Omental fat pad (tissue), 3 donors: ENCODE measurements at regions not wholly inside any gene's neighbourhood (a gene's known extent, or its start where the extent isn't known, plus 50 kb on each side); places are given as distances from the start of the nearest gene placed in this dataset.

Experiments used
- ATAC-seq: fragments of 150-250 bp; one replicate; pipeline ENCODE4 v1.9.1; 2016; ENCODE audit warnings: mild to moderate bottlenecking, moderate library complexity; ENCODE audit not compliant: low FRiP score
- DNase-seq: peaks from one replicate; pipeline ENCODE4 v3.0.0-alpha.2; 2019; ENCODE audit warnings: low spot score
- TF ChIP-seq, protein P1 (sequence below), 3 donors: fragments of 450-650 bp; IDR thresholded peaks; one replicate each; pipeline ENCODE4 v1.5.1; 2016 to 2017; ENCODE audit warnings: antibody characterized with exemption in 3 of 3, mild to moderate bottlenecking in 3 of 3, moderate library complexity in 2 of 3

DNA sequence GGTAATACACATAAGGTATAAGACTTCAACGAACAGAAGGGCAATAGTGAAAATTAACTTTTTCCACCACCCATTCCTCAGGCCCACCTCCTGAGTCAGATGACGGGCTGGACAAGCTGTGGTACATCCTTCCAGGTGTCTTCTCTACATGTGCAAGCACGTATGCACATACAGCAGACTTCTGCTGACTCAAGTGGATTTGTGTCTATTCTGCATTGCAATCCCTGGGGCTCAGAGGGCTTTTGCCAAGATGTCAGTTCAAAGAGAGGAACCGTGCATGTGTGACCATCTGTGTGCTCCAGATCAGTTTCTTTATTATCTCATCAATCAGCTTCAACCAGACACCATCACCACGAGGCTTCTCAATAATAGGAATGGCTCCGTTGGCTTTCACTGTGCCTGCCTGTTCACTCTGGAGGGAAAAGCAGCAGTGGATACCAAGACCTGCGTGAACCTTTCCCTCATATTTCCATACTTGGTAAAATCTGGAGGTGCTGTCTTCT, 288.4 kb downstream of the MTRR start:
- TF ChIP-seq, protein P1, sequence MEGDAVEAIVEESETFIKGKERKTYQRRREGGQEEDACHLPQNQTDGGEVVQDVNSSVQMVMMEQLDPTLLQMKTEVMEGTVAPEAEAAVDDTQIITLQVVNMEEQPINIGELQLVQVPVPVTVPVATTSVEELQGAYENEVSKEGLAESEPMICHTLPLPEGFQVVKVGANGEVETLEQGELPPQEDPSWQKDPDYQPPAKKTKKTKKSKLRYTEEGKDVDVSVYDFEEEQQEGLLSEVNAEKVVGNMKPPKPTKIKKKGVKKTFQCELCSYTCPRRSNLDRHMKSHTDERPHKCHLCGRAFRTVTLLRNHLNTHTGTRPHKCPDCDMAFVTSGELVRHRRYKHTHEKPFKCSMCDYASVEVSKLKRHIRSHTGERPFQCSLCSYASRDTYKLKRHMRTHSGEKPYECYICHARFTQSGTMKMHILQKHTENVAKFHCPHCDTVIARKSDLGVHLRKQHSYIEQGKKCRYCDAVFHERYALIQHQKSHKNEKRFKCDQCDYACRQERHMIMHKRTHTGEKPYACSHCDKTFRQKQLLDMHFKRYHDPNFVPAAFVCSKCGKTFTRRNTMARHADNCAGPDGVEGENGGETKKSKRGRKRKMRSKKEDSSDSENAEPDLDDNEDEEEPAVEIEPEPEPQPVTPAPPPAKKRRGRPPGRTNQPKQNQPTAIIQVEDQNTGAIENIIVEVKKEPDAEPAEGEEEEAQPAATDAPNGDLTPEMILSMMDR (IDR thresholded peaks at IDR 0.05) = no peak
- no peak for DNase-seq
- no peak for ATAC-seq

DNA sequence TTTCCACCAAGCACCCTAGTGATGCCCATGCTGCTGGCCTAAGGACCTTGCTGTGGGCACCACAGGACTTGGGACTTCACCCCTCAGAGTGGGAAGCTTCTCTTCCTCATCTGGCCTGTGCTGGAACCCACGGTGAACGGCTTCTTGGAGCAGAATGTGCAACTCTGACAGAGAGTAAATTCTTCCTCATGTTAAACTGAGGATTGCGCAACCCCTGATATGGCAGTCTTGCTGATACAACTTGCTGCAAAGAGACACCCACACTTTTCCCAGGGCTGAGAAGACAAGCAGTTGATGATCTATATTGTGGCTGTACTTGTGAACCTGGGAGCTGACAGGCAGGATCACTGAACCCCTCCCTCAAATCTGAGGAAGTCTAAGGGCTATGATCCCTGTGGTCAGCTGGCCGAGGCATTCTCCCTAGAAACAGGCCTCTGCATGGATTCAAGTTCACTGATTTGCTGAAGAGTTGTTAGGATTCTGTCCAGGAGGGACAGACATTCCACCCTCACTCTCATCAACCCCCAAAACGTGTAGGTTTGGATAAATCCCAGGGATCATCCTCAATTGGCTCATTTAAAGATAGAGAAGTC, 307.2 kb downstream of the MTRR start:
- TF ChIP-seq, protein P1 (IDR thresholded peaks at IDR 0.05) = no peak
- ATAC-seq = no peak

DNA sequence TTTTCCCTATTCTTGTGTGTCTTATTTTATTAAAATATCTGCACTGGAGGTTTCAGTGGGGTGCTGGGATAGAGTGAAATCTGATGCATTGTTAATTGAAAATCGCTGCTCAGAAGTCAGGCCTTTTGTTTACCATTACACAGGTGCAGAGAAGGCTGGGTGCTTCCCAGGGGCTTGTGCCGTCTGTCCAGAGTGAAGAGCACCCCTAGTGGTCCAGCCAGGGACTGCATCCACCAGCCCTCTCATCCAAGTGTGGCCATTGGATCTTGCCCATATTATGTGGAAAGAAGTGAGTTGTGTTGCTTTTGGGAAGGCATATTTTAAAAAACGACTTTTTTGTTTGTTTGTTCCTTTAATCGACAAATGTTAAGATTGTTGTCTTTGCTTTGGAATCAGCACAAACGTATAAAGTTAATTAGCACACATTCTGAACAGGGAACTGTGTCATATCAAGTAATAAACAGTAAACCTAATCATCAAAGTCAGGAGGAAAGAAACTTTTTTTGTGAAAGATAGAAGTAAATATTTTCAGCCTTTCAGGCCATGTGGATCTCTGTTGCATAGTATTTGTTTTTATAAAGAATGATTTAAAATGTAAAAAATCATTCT, 315.6 kb downstream of the MTRR start:
- ATAC-seq = no peak
- TF ChIP-seq, protein P1 (IDR thresholded peaks at IDR 0.05) = no peak
- no peak for DNase-seq

More for the DNA sequence above, 307.2 kb downstream of the MTRR start:
- no peak for DNase-seq

DNA sequence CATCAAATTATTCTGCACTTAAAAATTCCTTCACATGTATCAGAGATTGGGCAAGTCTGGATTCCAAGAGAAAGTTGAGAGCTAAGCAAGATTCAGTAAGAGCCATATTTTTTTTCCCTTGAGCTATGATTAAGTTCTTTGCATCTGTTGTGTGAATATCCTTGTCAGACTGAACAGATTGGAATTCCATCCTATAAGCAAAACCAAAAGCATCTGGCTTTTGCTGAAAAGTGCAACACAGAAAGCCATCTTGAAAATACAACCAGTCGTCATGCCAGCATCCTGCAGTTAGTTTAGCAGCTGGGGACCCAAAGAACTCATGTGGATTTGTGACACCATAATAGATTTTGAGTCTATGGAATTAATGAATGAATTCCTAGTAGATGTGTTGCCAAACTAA, 316.9 kb downstream of the MTRR start:
- ATAC-seq (no peak), DNase-seq (no peak)
- TF ChIP-seq, protein P1 (IDR thresholded peaks at IDR 0.05) = no peak

DNA sequence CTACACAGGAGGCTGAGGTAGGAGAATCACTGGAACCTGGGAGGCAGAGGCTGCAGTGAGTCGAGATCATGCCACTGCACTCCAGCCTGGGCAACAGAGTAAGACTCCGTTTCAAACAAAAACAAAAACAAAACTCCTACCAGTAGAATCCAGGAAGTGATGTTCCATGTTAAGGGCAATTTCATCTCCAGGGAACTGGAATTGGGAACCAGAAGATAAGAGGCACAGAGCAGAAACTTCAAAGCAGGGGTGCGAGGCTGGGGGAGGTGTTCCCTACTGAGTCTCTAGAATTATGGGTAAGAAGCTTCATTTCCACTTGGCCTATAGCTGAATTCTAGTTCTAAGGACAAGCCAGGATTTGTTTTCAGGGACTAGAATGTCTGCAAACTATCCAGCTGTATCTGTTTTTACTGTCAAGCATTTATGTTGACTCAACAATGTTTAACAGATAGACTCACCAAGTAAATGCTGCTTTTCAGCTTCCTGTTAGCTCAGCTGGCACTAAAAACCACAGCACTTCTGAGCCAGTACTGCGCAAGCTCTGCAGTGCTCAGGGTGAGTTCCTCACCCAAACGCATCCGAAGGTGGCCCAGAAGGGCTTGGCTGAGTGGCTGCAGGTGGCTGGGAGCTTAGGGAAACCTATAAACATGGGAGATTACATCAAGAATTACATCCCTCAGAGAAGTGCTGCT, 320.1 kb downstream of the MTRR start:
- no peak for DNase-seq
- no peak for ATAC-seq
- TF ChIP-seq, protein P1 (IDR thresholded peaks at IDR 0.05) = no peak

DNA sequence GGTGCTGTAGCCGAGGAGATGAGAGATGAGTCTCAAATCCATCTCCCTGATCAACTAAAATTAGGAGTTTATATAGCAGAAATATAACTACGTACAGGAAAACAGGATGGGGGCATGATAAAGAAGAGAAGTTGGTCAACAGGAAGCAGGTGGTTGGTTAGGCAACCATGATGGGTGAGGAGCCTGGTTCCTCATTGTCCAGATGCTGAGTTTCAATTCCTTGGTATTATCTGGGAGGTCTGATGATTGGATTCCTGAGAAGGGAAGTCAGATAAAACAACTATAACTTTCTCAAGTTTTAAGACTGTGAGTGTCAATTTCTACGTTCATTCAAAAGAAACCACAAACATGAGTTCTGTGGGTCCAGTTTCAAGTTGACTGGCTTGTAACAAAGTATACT, 323.9 kb downstream of the MTRR start:
- TF ChIP-seq, protein P1 (IDR thresholded peaks at IDR 0.05) = no peak
- DNase-seq (no peak), ATAC-seq (no peak)
